Gastroesophageal sphincter (tissue), 3 donors: ENCODE measurements at regions not wholly inside any gene's neighbourhood (a gene's known extent, or its start where the extent isn't known, plus 50 kb on each side); places are given as distances from the start of the nearest gene placed in this dataset.

Experiments
- POLR2A ChIP-seq, 2 donors: fragments of 450-650 bp; IDR thresholded peaks; one replicate each; pipeline ENCODE4 v1.6.1; 2017; ENCODE audit warnings: antibody characterized with exemption in 2 of 2, mild to moderate bottlenecking in 2 of 2, moderate library complexity in 1 of 2
- POLR2AphosphoS5 ChIP-seq: sonication (generic); formaldehyde crosslinking; IDR thresholded peaks from one replicate; pipeline ENCODE4 v1.6.1; 2017; ENCODE audit warnings: antibody characterized with exemption
- TF ChIP-seq, protein P1 (sequence below), 4 experiments: fragments of 200-600 bp in 2 of 4; fragments of 450-650 bp in 2 of 4; sonication (generic) in 1 of 4; IDR thresholded peaks; one replicate each; pipeline ENCODE4 v1.5.1; 2017 to 2019; ENCODE audit warnings: antibody characterized with exemption in 4 of 4, mild to moderate bottlenecking in 2 of 4, moderate library complexity in 2 of 4

DNA sequence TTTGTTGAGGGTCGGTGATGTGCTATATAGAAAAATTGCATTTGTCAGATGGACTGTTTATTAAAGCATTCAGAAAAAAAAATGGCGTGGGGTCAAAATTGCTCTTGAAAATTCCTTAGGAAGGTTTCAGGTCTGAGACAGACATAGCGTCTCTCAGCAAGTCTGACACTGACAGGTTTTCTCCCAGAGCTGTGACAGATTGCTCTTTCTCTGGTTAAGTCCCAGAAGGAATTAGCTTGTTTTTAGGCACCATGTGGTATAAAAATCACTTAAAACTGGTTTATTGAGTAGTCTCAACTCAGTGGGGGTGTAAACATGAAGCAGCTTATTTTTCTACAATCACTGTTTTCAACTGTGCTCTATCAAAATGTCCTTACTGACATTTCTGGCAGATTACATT is 1379.8 kb downstream of the MAT2B start:
- TF ChIP-seq POLR2AphosphoS5: no peak
- TF ChIP-seq, protein P1, sequence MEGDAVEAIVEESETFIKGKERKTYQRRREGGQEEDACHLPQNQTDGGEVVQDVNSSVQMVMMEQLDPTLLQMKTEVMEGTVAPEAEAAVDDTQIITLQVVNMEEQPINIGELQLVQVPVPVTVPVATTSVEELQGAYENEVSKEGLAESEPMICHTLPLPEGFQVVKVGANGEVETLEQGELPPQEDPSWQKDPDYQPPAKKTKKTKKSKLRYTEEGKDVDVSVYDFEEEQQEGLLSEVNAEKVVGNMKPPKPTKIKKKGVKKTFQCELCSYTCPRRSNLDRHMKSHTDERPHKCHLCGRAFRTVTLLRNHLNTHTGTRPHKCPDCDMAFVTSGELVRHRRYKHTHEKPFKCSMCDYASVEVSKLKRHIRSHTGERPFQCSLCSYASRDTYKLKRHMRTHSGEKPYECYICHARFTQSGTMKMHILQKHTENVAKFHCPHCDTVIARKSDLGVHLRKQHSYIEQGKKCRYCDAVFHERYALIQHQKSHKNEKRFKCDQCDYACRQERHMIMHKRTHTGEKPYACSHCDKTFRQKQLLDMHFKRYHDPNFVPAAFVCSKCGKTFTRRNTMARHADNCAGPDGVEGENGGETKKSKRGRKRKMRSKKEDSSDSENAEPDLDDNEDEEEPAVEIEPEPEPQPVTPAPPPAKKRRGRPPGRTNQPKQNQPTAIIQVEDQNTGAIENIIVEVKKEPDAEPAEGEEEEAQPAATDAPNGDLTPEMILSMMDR (IDR thresholded peaks at IDR 0.05): no peak
- no peak for TF ChIP-seq POLR2A (IDR thresholded peaks at IDR 0.05)
